Vagina (tissue), 2 donors: ENCODE measurements at regions not wholly inside any gene's neighbourhood (a gene's known extent, or its start where the extent isn't known, plus 50 kb on each side); places are given as distances from the start of the nearest gene placed in this dataset.

Experiments used
- DNase-seq, 2 donors: peaks; one replicate each; pipeline ENCODE4 v3.0.0-alpha.2; 2017; ENCODE audit errors: extremely low spot score in 2 of 2
- H3K27ac ChIP-seq: fragments of 200-600 bp; sonication (generic); one replicate; pipeline ENCODE4 v1.5.1; 2019
- H3K27me3 ChIP-seq: fragments of 200-600 bp; sonication (generic); one replicate; pipeline ENCODE4 v1.5.1; 2019
- H3K36me3 ChIP-seq, 2 donors: fragments of 200-600 bp; sonication (generic); one replicate each; pipeline ENCODE4 v1.5.1; 2017 to 2019
- H3K4me1 ChIP-seq: fragments of 200-600 bp; sonication (generic); one replicate; pipeline ENCODE4 v1.5.1; 2019
- H3K4me3 ChIP-seq, 2 donors: fragments of 200-600 bp; sonication (generic); 1 replicate in 1 of 2; 2 replicates in 1 of 2; pipeline ENCODE4 v1.5.1; 2016 to 2019
- H3K9me3 ChIP-seq: fragments of 200-600 bp; sonication (generic); one replicate; pipeline ENCODE4 v1.5.1; 2019
- POLR2A ChIP-seq, 2 donors: fragments of 450-650 bp; IDR thresholded peaks; one replicate each; pipeline ENCODE4 v1.6.1; 2017; ENCODE audit warnings: antibody characterized with exemption in 2 of 2, mild to moderate bottlenecking in 2 of 2, moderate library complexity in 2 of 2
- POLR2AphosphoS5 ChIP-seq, 2 donors: sonication (generic); formaldehyde crosslinking; IDR thresholded peaks; one replicate each; pipeline ENCODE4 v1.9.0; 2017; ENCODE audit warnings: antibody characterized with exemption in 2 of 2, mild to moderate bottlenecking in 2 of 2, low read depth in 1 of 2; ENCODE audit not compliant: insufficient read depth in 1 of 2
- intact Hi-C: fragments of 100-400 bp; cut with DNase I; formaldehyde crosslinking; loops from one replicate; pipeline ENCODE4 v1.15.1; 2023
- TF ChIP-seq, protein P1 (sequence below), 3 experiments: fragments of 450-650 bp in 2 of 3; fragments of 200-600 bp in 1 of 3; sonication (generic) in 1 of 3; IDR thresholded peaks; one replicate each; pipeline ENCODE4 v1.5.1; 2017 to 2019; ENCODE audit warnings: antibody characterized with exemption in 3 of 3, mild to moderate bottlenecking in 2 of 3, moderate library complexity in 2 of 3

DNA sequence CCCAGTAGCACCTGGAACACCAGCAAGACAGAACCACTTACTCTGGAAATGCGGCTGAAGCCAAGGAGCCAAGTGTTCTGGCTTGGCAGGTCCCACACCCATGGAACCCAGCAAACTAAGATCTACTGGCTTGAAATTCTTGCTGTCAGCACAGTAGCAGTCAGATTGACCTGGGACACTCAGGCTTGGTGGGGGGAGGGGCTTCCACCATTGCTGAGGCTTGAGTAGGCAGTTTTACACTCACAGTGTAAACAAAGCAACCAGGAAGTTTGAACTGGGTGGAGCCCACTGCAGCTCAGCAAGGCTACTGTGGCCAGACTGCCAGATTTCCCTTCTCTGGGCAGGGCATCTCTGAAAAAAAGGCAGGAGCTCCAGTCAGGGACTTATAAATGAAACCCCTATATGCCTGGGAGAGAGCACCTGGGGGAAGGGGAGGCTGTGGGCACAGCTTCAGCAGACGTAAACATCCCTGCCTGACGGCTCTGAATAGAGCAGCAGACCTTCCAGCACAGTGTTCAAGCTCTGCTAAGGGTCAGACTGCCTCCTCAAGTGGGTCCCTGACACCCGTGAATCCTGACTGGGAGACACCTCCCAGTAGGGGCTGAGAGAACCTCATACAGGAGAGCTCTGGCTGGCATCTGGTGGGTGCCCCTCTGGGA is 121.2 kb downstream of the MTERF1 start:
- intact Hi-C loops = no loop called here
- no peak overlapping the region for H3K27ac ChIP-seq
- TF ChIP-seq POLR2AphosphoS5 (IDR thresholded peaks at IDR 0.05; ENCODE audit: insufficient read depth in 1 of 2, low read depth in 1 of 2) (no peak), POLR2A (IDR thresholded peaks at IDR 0.05) (no peak)
- TF ChIP-seq, protein P1, sequence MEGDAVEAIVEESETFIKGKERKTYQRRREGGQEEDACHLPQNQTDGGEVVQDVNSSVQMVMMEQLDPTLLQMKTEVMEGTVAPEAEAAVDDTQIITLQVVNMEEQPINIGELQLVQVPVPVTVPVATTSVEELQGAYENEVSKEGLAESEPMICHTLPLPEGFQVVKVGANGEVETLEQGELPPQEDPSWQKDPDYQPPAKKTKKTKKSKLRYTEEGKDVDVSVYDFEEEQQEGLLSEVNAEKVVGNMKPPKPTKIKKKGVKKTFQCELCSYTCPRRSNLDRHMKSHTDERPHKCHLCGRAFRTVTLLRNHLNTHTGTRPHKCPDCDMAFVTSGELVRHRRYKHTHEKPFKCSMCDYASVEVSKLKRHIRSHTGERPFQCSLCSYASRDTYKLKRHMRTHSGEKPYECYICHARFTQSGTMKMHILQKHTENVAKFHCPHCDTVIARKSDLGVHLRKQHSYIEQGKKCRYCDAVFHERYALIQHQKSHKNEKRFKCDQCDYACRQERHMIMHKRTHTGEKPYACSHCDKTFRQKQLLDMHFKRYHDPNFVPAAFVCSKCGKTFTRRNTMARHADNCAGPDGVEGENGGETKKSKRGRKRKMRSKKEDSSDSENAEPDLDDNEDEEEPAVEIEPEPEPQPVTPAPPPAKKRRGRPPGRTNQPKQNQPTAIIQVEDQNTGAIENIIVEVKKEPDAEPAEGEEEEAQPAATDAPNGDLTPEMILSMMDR (IDR thresholded peaks at IDR 0.05) = no peak
- no peak overlapping the region for H3K4me3 ChIP-seq
- H3K9me3 ChIP-seq = no peaks in the 10 kb centered on the region
- no peak for DNase-seq
- no peaks in the 10 kb centered on the region for H3K27me3 ChIP-seq
- H3K4me1 ChIP-seq = peaks cover 5% of the 10 kb centered on the region
- H3K36me3 ChIP-seq = no peaks in the 10 kb centered on the region

DNA sequence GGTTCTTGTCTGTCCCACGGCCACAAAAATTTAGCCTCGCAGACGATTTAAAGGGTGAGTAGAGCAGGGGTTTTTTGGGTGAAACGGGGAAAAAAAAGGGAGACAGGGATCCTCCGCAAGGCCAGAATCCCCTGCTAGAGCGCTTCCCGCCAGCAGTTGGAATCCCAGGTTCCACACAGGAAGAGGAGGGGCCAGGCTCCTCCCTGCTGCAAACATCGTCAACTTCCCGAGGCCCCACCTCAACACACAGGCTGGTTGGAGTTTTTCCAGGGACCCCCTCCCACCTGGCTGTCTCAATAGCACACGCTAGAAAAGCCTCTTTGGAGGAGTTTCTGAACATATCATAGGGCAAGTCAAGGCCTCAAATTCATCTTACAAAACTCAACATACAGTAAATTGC is 112.7 kb downstream of the MTERF1 start:
- intact Hi-C loops = no loop called here
- no peak overlapping the region for H3K4me3 ChIP-seq

DNA sequence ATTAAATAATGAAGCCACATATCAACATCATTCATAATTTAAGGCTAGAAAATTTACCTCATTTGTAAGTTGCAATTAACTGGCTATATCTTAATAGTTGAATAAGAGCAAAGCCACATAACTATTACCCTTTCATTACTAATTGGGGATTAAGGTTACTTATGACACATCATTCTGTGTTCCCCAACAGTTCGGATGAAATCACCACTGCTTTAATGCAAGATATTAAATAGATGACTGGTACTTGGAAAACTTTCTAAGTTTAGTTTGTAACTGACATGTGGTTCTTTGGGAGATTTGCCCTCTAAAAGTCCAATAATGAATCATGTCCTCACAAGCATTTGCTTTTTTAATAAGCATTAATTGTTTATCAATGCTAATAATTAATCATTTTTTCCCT is 109.1 kb downstream of the MTERF1 start:
- Histone ChIP-seq H3K27me3 (no peaks in the 10 kb centered on the region), H3K4me1 (no peaks in the 10 kb centered on the region), H3K27ac (no peak overlapping the region), H3K4me3 (no peak overlapping the region), H3K9me3 (no peaks in the 10 kb centered on the region), H3K36me3 (no peaks in the 10 kb centered on the region)
- intact Hi-C loops = no loop called here
- DNase-seq = no peak
- TF ChIP-seq, protein P1 (IDR thresholded peaks at IDR 0.05) = no peak
- TF ChIP-seq POLR2A (IDR thresholded peaks at IDR 0.05) (no peak), POLR2AphosphoS5 (IDR thresholded peaks at IDR 0.05; ENCODE audit: insufficient read depth in 1 of 2, low read depth in 1 of 2) (peak in 1 of 2 donors; percentile 73)

More for the DNA sequence above, 112.7 kb downstream of the MTERF1 start:
- no peak overlapping the region for H3K27ac ChIP-seq
- no peak for DNase-seq
- no peaks in the 10 kb centered on the region for H3K4me1 ChIP-seq
- TF ChIP-seq, protein P1 (IDR thresholded peaks at IDR 0.05) = no peak
- TF ChIP-seq POLR2AphosphoS5 (IDR thresholded peaks at IDR 0.05; ENCODE audit: insufficient read depth in 1 of 2, low read depth in 1 of 2) (no peak), POLR2A (IDR thresholded peaks at IDR 0.05) (no peak)
- H3K27me3 ChIP-seq = no peaks in the 10 kb centered on the region
- no peaks in the 10 kb centered on the region for H3K36me3 ChIP-seq
- peaks cover 7% of the 10 kb centered on the region for H3K9me3 ChIP-seq

DNA sequence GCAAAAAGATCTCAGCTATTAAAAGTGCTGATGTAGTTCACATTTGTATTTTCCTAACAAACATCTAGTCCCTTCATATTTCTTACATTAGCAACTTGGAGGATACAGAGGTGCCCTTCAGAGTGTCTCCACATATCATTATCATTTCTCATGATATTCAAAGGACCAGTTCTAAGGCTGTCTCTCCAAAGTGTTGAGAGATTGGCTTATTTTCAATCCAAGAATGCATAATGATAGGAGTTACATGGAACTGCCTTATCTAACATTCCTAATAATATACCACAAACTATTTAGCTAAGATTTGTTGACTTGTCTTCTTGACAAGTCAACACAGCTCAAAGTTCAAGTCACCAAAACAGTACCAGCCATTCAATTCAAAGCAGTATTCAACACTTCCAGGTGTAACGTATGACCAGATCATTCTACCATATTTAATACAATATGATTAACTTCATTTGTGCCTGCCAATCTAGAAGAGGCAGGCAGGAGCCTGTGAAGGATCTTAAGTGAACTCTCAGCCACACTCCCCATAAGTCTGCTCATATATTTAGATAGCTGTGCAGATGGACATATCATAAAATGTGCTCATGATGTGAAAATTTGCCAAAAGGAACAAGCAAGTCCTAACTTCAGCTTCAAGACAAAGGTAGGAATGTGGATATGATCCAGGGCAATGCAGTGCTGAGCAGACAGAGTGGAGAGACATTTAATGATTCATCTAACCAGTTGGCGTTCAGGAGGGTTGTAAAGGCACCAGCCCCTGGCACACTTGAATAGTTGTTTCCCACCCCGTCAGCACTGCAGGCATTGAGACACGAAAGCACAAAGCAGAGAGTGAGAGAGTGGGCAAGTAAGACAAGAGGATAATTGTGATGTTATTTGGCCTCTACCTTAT is 108.3 kb downstream of the MTERF1 start:
- Histone ChIP-seq H3K9me3 (no peaks in the 10 kb centered on the region), H3K36me3 (no peaks in the 10 kb centered on the region), H3K27ac (no peak overlapping the region), H3K4me3 (no peak overlapping the region), H3K4me1 (no peaks in the 10 kb centered on the region), H3K27me3 (no peaks in the 10 kb centered on the region)
- TF ChIP-seq POLR2A (IDR thresholded peaks at IDR 0.05) (no peak), POLR2AphosphoS5 (IDR thresholded peaks at IDR 0.05; ENCODE audit: insufficient read depth in 1 of 2, low read depth in 1 of 2) (peak in 1 of 2 donors; percentile 50)
- DNase-seq = no peak
- intact Hi-C loops = no loop called here

DNA sequence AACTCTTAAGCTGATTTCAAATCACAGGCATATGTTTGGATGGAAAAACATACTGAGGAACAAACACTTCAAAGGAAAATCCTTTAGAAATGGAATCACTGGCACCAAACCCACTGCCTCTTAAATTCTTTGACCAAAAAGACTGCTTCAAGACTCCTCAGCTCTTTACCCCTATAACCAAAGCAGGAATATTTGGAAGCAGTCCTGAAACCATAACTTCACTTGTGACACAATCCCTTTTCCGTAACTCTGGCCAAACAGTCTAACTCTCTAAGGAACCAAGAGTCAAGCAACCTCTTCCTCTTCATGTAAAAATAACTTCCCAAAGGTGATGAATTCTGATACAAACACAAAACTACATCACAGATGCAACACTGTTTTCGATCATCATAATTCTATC is 104.3 kb downstream of the MTERF1 start:
- Histone ChIP-seq H3K4me3 (no peak overlapping the region), H3K27me3 (no peaks in the 10 kb centered on the region), H3K36me3 (no peaks in the 10 kb centered on the region), H3K27ac (no peak overlapping the region), H3K9me3 (no peaks in the 10 kb centered on the region), H3K4me1 (no peaks in the 10 kb centered on the region)
- no peak for DNase-seq
- TF ChIP-seq, protein P1 (IDR thresholded peaks at IDR 0.05) = no peak
- TF ChIP-seq POLR2AphosphoS5 (IDR thresholded peaks at IDR 0.05; ENCODE audit: insufficient read depth in 1 of 2, low read depth in 1 of 2) (no peak), POLR2A (IDR thresholded peaks at IDR 0.05) (no peak)
- intact Hi-C loops = no loop called here
